Fibroblast of skin of right biceps (primary cell): ENCODE measurements at regions not wholly inside any gene's neighbourhood (a gene's known extent, or its start where the extent isn't known, plus 50 kb on each side); places are given as distances from the start of the nearest gene placed in this dataset.
"Not testable (repeated sequence)": the region's sequence is repeated elsewhere in the genome, so short reads cannot be mapped to it uniquely, and the experiment has no call there.

Experiments
- DNase-seq: peaks from one replicate; pipeline ENCODE4 v3.0.0-alpha.2; 2013

GRCh38 chr2:87275974-87276629 is 254.5 kb upstream of the PLGLB1 start:
- DNase-seq = not testable (repeated sequence)

- not testable (repeated sequence) for DNase-seq
Measured at GRCh38 chr2:87276673-87277072, 255.0 kb upstream of the PLGLB1 start.

- not testable (repeated sequence) for DNase-seq
Measured at GRCh38 chr2:87277734-87278133, 256.1 kb upstream of the PLGLB1 start.

DNA sequence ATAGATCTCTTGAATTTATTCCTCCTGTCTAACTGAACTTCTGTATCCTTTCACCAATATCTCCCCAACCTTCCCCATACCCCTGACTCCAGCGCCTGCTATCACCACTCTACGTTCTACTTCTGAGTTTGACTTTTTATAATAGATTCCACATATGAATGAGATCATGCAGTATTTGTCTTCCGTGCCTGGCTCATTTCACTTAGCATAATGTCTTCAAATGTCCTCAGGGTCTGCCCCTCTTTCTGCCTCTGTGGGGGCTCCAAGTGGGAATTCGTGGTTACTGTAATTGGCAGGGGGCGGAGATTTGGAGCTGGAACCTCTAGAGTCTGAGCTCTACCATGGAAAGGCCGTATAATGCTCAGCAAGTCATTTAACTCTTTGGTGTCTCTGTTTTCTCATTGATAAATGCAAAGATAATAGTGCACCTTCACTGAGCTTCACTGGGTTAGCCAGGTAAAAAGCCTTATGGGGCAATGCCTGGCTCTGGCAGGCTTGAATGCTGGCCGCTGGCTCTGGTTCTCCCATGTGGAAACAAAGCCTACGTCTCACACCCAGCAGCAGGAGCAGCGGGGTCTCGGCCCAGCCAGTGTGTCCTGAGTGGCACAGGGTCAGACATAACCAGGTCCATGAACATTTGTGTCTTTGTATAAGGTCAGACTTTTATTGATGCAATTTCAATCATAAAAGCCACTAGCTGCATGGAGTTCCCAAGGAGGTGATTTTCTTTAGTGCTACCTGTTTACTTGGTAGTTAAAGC is 259.1 kb upstream of the PLGLB1 start:
- not testable (repeated sequence) for DNase-seq

DNA sequence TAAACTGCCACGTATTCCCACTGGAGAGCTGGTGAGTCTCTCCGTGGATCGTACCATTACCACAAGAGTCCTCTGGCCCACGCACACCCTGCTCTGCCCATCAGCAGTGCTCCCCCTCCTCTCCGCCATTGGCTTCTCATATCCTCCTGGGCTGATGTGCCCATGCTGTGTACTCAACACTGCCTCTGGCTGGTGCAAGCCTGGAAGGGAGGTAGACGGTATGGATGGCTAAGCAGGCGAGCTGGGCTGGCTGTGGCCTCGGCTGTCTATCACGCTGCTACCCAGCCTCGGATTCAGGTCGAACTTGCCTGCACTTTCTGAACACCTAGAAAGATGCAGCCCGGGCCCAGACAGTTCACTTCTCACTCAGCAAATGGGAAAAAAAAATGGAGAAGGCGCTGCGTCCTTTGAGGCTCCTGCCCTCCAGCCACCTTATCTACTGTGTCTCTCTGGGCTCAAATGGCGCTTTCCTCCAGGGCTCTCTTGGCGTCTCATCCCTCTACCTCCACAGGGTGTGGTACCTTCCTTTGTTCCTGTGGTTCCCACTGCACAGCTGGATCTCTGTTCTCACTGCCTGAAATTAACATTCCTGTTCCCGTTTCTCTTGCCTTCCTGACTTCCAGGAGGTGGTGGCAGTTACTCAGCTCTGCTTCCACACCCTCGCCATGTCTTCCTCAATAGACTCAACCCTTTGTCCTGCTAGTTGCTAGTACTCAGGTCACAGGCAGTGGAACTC is 262.3 kb upstream of the PLGLB1 start:
- DNase-seq = not testable (repeated sequence)

GRCh38 chr2:87284471-87284772 is 262.8 kb upstream of the PLGLB1 start:
- DNase-seq = not testable (repeated sequence)

- DNase-seq = not testable (repeated sequence)
Measured at GRCh38 chr2:87285139-87285538, 263.5 kb upstream of the PLGLB1 start.

- DNase-seq = not testable (repeated sequence)
Measured at GRCh38 chr2:87290566-87291307, 269.1 kb upstream of the PLGLB1 start.

GRCh38 chr2:87291400-87292200 is 270.0 kb upstream of the PLGLB1 start:
- DNase-seq = not testable (repeated sequence)

DNA sequence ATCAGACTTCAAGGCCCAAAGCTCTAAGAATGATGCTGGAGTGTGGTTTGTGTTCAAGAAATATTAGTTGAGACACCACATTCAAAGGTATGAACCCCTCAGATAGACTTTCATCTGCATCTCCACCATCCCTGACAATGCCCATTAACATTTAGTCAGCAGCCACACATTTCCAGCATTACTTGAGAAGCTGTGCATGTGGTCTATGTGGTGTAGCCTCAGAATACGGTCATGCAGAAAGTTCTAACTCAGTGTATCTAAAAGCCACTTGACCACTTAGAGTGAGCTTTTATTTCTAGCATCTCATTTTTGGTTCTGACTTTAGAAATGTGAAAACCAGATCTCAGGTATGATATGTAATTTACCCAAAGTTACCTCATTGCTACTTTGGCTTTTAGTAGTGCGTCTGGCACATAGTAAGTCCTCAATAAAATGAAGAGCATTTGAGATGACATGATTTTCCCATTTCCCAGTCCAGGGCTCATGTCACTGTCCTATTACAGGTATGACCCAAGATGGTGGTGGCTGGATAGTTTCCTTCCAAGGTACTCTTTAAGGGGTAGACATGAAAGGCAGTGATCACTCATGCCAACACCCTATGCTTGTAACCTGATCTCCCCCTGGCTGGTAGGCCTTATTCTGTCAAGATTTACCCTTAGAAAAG is 272.4 kb upstream of the PLGLB1 start:
- not testable (repeated sequence) for DNase-seq

GRCh38 chr2:87295135-87295534 is 273.5 kb upstream of the PLGLB1 start:
- not testable (repeated sequence) for DNase-seq

GRCh38 chr2:87301349-87301748 is 279.7 kb upstream of the PLGLB1 start:
- not testable (repeated sequence) for DNase-seq

- DNase-seq = not testable (repeated sequence)
Measured at GRCh38 chr2:87301871-87302270, 280.2 kb upstream of the PLGLB1 start.

DNA sequence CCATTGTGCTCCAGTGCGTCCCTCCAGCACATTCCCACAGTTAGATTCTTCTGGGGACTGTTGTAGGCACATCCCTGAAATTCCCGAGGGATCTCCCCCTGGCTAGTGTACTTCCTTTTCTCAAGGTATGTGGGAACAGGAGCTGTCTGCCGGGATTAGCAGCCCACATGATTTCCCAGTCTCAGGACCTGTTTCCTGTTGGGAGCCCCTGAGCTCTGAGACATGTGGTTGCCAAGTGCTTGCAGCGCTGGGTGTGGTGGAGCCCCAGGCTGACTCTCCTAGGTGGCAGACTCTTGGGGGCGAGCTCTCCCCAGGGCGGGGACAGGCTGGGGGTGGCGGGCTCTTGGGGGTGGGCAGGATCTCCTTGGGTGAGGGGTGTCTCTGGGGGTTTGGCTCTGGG is 287.0 kb upstream of the PLGLB1 start:
- DNase-seq = not testable (repeated sequence)

- not testable (repeated sequence) for DNase-seq
Measured at GRCh38 chr2:87309785-87310184, 288.1 kb upstream of the PLGLB1 start.

DNA sequence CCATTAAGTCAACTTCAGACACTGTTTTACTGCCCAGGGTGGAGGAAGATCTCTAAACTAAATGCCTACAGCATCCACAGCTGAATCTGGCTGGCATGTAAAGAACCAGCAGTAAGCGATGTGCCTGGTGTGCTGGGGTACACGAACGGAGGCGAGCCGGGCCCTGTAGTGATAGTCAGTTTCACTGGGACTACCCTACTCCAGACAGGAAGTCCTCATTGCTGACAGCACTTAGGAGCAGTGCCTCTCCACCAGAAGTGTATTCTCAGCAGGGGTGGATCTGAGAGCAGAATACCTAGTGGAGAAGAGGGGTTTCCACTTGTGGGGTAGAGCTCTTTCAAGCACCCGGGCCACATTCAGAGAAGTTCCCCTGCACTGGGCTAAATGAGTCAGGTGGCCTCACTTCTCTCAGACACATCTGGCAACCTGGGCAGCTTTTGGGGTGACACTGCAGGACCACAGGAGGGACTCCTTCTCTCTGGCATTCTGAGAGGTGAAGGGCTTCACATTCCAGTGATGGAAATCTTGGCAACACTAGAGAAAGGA is 290.3 kb upstream of the PLGLB1 start:
- DNase-seq = not testable (repeated sequence)

DNA sequence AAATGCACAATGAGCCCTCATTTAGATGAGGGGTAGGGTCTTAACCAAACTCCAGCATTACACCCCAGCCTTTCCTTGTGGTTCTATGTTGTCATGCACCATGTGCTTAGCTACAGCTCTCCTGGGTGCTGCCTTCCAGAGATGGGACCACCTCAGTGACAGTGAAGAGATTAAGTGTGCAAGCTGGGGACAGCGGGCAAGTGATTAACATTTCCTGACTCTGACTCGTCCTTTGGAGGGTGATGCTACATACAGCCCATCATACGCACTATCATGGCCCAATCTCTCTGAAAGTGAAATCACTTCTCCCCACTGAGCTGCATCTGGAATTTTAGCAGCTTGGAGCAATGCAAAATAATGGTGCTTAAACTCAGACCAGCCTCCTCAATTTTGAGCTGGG is 293.0 kb upstream of the PLGLB1 start:
- DNase-seq = not testable (repeated sequence)

- DNase-seq = not testable (repeated sequence)
Measured at GRCh38 chr2:87315183-87315902, 293.7 kb upstream of the PLGLB1 start.

DNA sequence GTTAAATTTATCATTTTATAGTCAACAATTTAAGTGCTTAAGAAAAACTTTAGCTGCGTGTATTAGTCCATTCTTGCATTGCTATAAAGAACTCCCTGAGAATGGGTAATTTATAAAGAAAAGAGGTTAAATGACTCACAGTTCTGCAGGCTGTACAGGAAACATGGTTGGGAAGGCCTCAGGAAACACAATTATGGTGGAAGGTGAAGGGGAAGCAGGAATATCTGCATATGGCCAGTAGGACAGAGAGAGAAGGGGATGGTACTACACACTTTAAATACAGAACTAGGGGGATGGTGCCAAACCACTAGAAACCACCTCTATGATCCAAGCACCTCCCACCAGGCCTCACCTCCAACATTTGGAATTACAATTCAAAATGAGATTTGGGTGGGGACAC is 295.5 kb upstream of the PLGLB1 start:
- DNase-seq = not testable (repeated sequence)

DNA sequence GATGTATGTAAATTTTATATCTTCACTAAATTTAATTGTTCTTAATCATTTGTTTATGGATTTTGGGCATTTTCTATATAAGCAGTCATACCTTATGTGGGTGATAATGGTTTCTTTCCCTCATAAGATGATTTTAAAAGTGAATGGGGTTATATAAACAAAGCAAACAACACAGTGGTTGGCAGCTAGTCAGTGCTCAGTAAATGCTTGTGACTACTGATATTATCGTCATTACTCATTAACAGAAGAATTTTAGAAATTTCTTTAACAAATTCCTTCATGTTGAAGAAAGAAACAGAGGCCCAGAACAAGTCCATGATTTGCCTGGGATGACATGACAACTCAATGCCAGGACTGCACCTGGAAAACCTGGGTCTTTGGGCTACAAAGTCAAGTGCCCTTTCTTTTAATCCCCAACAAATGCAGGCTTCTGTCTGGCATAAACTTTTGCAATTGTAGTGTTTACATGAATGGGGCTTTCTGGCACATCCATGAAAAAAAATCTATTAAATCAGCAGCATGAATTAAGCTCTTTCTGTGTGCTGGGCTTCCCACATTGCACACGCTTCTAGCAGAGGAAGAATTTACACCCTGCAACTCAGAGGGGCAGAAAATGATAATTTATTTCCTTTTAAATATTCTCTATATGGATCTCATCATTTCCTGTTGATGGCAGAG is 297.3 kb upstream of the PLGLB1 start:
- peak; percentile 87 for DNase-seq
